Pancreas (tissue), 10 donors: ENCODE measurements at regions not wholly inside any gene's neighbourhood (a gene's known extent, or its start where the extent isn't known, plus 50 kb on each side); places are given as distances from the start of the nearest gene placed in this dataset.
A peak's percentile ranks its signal among the peaks of the same experiment; 100 is the strongest.

Experiments used
- ATAC-seq, 4 donors: fragments of 200-7000 bp; cut with Tn5 transposase; one replicate each; pipeline versions ENCODE4 v1.8.0 to v1.9.1; 2020; ENCODE audit warnings: mild to moderate bottlenecking in 4 of 4, moderate library complexity in 4 of 4
- DNase-seq, 6 donors: peaks; one replicate each; pipeline ENCODE4 v3.0.0-alpha.2; 2020
- FAIRE-seq: peaks from 2 replicates; lab custom pipeline; 2012; peaks lifted over from hg19 to GRCh38; lab: Jason Lieb, UNC
- H3K27ac ChIP-seq, 4 donors: fragments of 200-600 bp; sonication (generic); 1 replicate in 3 of 4; 2 replicates in 1 of 4; pipeline versions ENCODE4 v1.5.0 to v1.8.0; 2020
- H3K27me3 ChIP-seq, 4 donors: fragments of 200-600 bp; one replicate each; pipeline ENCODE4 v1.8.0; 2021
- H3K36me3 ChIP-seq, 3 donors: fragments of 200-600 bp; sonication (generic) in 1 of 3; one replicate each; pipeline versions ENCODE4 v1.5.0 to v1.8.0; 2020 to 2021
- H3K4me1 ChIP-seq, 3 donors: fragments of 200-600 bp; one replicate each; pipeline ENCODE4 v1.8.0; 2021
- H3K4me3 ChIP-seq, 4 donors: fragments of 200-600 bp; sonication (generic) in 2 of 4; one replicate each; pipeline versions ENCODE4 v1.5.0 to v1.8.0; 2020 to 2021
- H3K9me3 ChIP-seq, 4 donors: fragments of 200-600 bp; one replicate each; pipeline ENCODE4 v1.8.0; 2021
- CTCF ChIP-seq, 4 donors: fragments of 200-600 bp; sonication (generic) in 3 of 4; IDR thresholded peaks; one replicate each; pipeline versions ENCODE4 v1.5.0 to v1.8.0; 2021; ENCODE audit warnings: antibody characterized with exemption in 4 of 4
- WGBS, 2 donors: extraction: QIAGEN DNeasy Blood & Tissue Kit; methylation state at CpG; one replicate each; pipeline ENCODE4 v1.1.7; 2013; 5-methylcytosine and 5-hydroxymethylcytosine counted together
- intact Hi-C, 3 donors: fragments of 100-400 bp; cut with DNase I; formaldehyde crosslinking; loops; one replicate each; pipeline versions ENCODE4 v1.11.1 to v1.14.2; 2022
- donor health status: healthy with polysubstance abuse.
- donor health status: DM: no; HTN: no; CAD: no; lungs with moderate emphysema.
- donor health status: DM: no; HTN: no; CAD: no.
- donor health status: control.
- donor health status: control.
- donor health status: Bipolar disorder and iron deficiency.
- donor health status: DM: yes; HTN: yes; CAD: no.
- donor health status: DM: no; HTN: no; CAD: no.
- donor health status: DM: no; HTN: no; CAD: no.
- donor health status: DM: yes; HTN: yes; CAD: no.

GRCh38 chr12:114852976-114853529 is 169.1 kb upstream of the TBX3 start:
- DNase-seq (no peak), ATAC-seq (no peak), FAIRE-seq (no peak)
- no peak for TF ChIP-seq CTCF (IDR thresholded peaks at IDR 0.05)
- 57 to 69% methylated on average over 10 of the region's 10 CpGs for WGBS, 2 donors
- H3K4me1 ChIP-seq: no peaks in the 10 kb centered on the region
- no peak overlapping the region for H3K4me3 ChIP-seq
- no peak overlapping the region for H3K27ac ChIP-seq
- H3K36me3 ChIP-seq: no peaks in the 10 kb centered on the region
- no peaks in the 10 kb centered on the region for H3K27me3 ChIP-seq
- intact Hi-C loops: no loop called here
- H3K9me3 ChIP-seq: no peaks in the 10 kb centered on the region

- ATAC-seq: no peak
- Histone ChIP-seq H3K27me3 (no peaks in the 10 kb centered on the region), H3K36me3 (no peaks in the 10 kb centered on the region), H3K4me3 (no peak overlapping the region), H3K9me3 (no peaks in the 10 kb centered on the region), H3K4me1 (no peaks in the 10 kb centered on the region), H3K27ac (no peak overlapping the region)
- no peak for FAIRE-seq
- TF ChIP-seq CTCF (IDR thresholded peaks at IDR 0.05): no peak
- WGBS, 2 donors: 59 to 67% methylated on average over 7 of the region's 7 CpGs
- no peak for DNase-seq
- intact Hi-C loops: no loop called here
These were observed 168.0 kb upstream of the TBX3 start for GRCh38 chr12:114851981-114852380.

GRCh38 chr12:114850661-114851275 is 166.8 kb upstream of the TBX3 start:
- ATAC-seq: no peak

GRCh38 chr12:114848666-114849065 is 164.7 kb upstream of the TBX3 start:
- no peak for FAIRE-seq
- peak in 1 of 4 donors; percentile 28 for ATAC-seq
- Histone ChIP-seq H3K4me3 (no peak overlapping the region), H3K4me1 (no peaks in the 10 kb centered on the region), H3K27me3 (no peaks in the 10 kb centered on the region), H3K9me3 (no peaks in the 10 kb centered on the region), H3K36me3 (no peaks in the 10 kb centered on the region), H3K27ac (no peak overlapping the region)
- intact Hi-C loops: no loop called here
- TF ChIP-seq CTCF (IDR thresholded peaks at IDR 0.05): no peak
- DNase-seq: no peak
- 61% methylated on average over 2 of the region's 2 CpGs for WGBS, 2 donors

More at GRCh38 chr12:114850661-114851275, 166.8 kb upstream of the TBX3 start:
- FAIRE-seq (no peak), DNase-seq (no peak)
- Histone ChIP-seq H3K27me3 (no peaks in the 10 kb centered on the region), H3K9me3 (no peaks in the 10 kb centered on the region), H3K27ac (no peak overlapping the region), H3K4me1 (no peaks in the 10 kb centered on the region), H3K4me3 (no peak overlapping the region), H3K36me3 (no peaks in the 10 kb centered on the region)
- intact Hi-C loops: no loop called here
- TF ChIP-seq CTCF (IDR thresholded peaks at IDR 0.05): no peak
- WGBS, 2 donors: 71 to 72% methylated on average over 7 of the region's 7 CpGs

GRCh38 chr12:114847441-114848035 is 163.6 kb upstream of the TBX3 start:
- H3K27me3 ChIP-seq: no peaks in the 10 kb centered on the region
- H3K9me3 ChIP-seq: no peaks in the 10 kb centered on the region
- no peak overlapping the region for H3K4me3 ChIP-seq
- no peaks in the 10 kb centered on the region for H3K4me1 ChIP-seq
- no peak overlapping the region for H3K27ac ChIP-seq
- ATAC-seq: no peak
- intact Hi-C loops: no loop called here
- TF ChIP-seq CTCF (IDR thresholded peaks at IDR 0.05): no peak
- H3K36me3 ChIP-seq: no peaks in the 10 kb centered on the region
- DNase-seq: no peak
- WGBS, 2 donors: 66 to 74% methylated on average over 11 of the region's 11 CpGs
- no peak for FAIRE-seq
